Astrocyte (in vitro differentiated cells and primary cell): ENCODE measurements at regions not wholly inside any gene's neighbourhood (a gene's known extent, or its start where the extent isn't known, plus 50 kb on each side); places are given as distances from the start of the nearest gene placed in this dataset.
"Not testable (repeated sequence)": the region's sequence is repeated elsewhere in the genome, so short reads cannot be mapped to it uniquely, and the experiment has no call there.

ENCODE experiments used
- DNase-seq: peaks from one replicate; pipeline ENCODE4 v3.0.0-alpha.2; 2010; ENCODE audit warnings: low read depth
- FAIRE-seq: peaks from 2 replicates; lab custom pipeline; 2011; peaks lifted over from hg19 to GRCh38; lab: Jason Lieb, UNC
- H2AFZ ChIP-seq: 2 replicates; pipeline ENCODE4 v1.6.0; 2012; ENCODE audit warnings: low read depth, low read length, inconsistent platforms
- H3K27ac ChIP-seq: 2 replicates; pipeline ENCODE4 v1.5.1; 2011; ENCODE audit warnings: low read depth, low read length, inconsistent platforms
- H3K27me3 ChIP-seq: 2 replicates; pipeline ENCODE4 v1.6.0; 2011; ENCODE audit warnings: low read length, inconsistent platforms; ENCODE audit not compliant: insufficient read depth
- H3K36me3 ChIP-seq: 2 replicates; pipeline ENCODE4 v1.5.1; 2011; ENCODE audit warnings: low read length, inconsistent platforms; ENCODE audit not compliant: insufficient read depth
- H3K4me1 ChIP-seq: 2 replicates; pipeline ENCODE4 v1.5.1; 2011; ENCODE audit warnings: low read length, inconsistent platforms; ENCODE audit not compliant: insufficient read depth
- H3K4me2 ChIP-seq: 2 replicates; pipeline ENCODE4 v1.6.0; 2012; ENCODE audit warnings: low read length, inconsistent platforms
- H3K4me3 ChIP-seq: 2 replicates; pipeline ENCODE4 v1.5.1; 2011; ENCODE audit warnings: low read depth, mild to moderate bottlenecking, low read length, inconsistent platforms; ENCODE audit not compliant: insufficient read depth
- H3K79me2 ChIP-seq: 2 replicates; pipeline ENCODE4 v1.6.0; 2012; ENCODE audit warnings: mild to moderate bottlenecking, low read length, inconsistent platforms; ENCODE audit not compliant: insufficient read depth
- H3K9ac ChIP-seq: 2 replicates; pipeline ENCODE4 v1.6.0; 2012; ENCODE audit warnings: mild to moderate bottlenecking, low read length, inconsistent platforms
- H3K9me3 ChIP-seq: 2 replicates; pipeline ENCODE4 v1.5.1; 2012; ENCODE audit warnings: low read depth, mild to moderate bottlenecking, low read length, inconsistent platforms; ENCODE audit not compliant: insufficient read depth
- H4K20me1 ChIP-seq: 2 replicates; pipeline ENCODE4 v1.6.0; 2012; ENCODE audit warnings: low read length, inconsistent platforms; ENCODE audit not compliant: insufficient read depth
- H3K27ac Mint-ChIP-seq: one replicate; pipeline ENCODE4 v1.8.0; 2021; ENCODE audit warnings: mild to moderate bottlenecking, mixed read lengths; ENCODE audit not compliant: unreplicated experiment
- H3K27me3 Mint-ChIP-seq: one replicate; pipeline ENCODE4 v1.8.0; 2021; ENCODE audit warnings: low read depth, mixed read lengths; ENCODE audit not compliant: unreplicated experiment
- H3K36me3 Mint-ChIP-seq: one replicate; pipeline ENCODE4 v1.8.0; 2021; ENCODE audit warnings: low read depth, mixed read lengths; ENCODE audit not compliant: unreplicated experiment
- H3K4me1 Mint-ChIP-seq: one replicate; pipeline ENCODE4 v1.8.0; 2021; ENCODE audit warnings: low read depth, mixed read lengths; ENCODE audit not compliant: unreplicated experiment
- H3K4me3 Mint-ChIP-seq: one replicate; pipeline ENCODE4 v1.8.0; 2021; ENCODE audit warnings: mild to moderate bottlenecking, moderate library complexity, mixed read lengths; ENCODE audit not compliant: unreplicated experiment
- H3K9me3 Mint-ChIP-seq: one replicate; pipeline ENCODE4 v1.8.0; 2021; ENCODE audit warnings: mild to moderate bottlenecking, mixed read lengths; ENCODE audit not compliant: unreplicated experiment
- CTCF ChIP-seq: IDR thresholded peaks from 2 replicates; pipeline ENCODE4 v1.5.1; 2011; ENCODE audit warnings: low read depth, mild to moderate bottlenecking, inconsistent platforms, low read length, moderate library complexity; ENCODE audit not compliant: insufficient read depth
- EZH2 ChIP-seq: IDR thresholded peaks from 2 replicates; pipeline ENCODE4 v1.6.1; 2012; ENCODE audit warnings: mild to moderate bottlenecking, low read length, inconsistent platforms; ENCODE audit not compliant: insufficient read depth

- H3K36me3 ChIP-seq: no peaks in the 10 kb centered on the region
- H3K4me1 ChIP-seq: no peaks in the 10 kb centered on the region
- no peak overlapping the region for H3K9ac ChIP-seq
- no peaks in the 10 kb centered on the region for H3K79me2 ChIP-seq
- H2AFZ ChIP-seq: no peak overlapping the region
- no peak overlapping the region for H3K27ac ChIP-seq
- no peak overlapping the region for H3K27ac Mint-ChIP-seq
- no peak overlapping the region for H3K4me2 ChIP-seq
- no peaks in the 10 kb centered on the region for H3K4me1 Mint-ChIP-seq
- H3K9me3 Mint-ChIP-seq: no peaks in the 10 kb centered on the region
- FAIRE-seq (no peak), DNase-seq (no peak)
- H4K20me1 ChIP-seq: no peaks in the 10 kb centered on the region
- TF ChIP-seq CTCF (no peak), EZH2 (no peak)
- no peak overlapping the region for H3K4me3 Mint-ChIP-seq
- no peaks in the 10 kb centered on the region for H3K27me3 ChIP-seq
- no peak overlapping the region for H3K4me3 ChIP-seq
- H3K27me3 Mint-ChIP-seq: no peaks in the 10 kb centered on the region
- H3K9me3 ChIP-seq: no peaks in the 10 kb centered on the region
- H3K36me3 Mint-ChIP-seq: no peaks in the 10 kb centered on the region
Observed at GRCh38 chr5:101296477-101296876, 393.4 kb upstream of the ST8SIA4 start.

DNA sequence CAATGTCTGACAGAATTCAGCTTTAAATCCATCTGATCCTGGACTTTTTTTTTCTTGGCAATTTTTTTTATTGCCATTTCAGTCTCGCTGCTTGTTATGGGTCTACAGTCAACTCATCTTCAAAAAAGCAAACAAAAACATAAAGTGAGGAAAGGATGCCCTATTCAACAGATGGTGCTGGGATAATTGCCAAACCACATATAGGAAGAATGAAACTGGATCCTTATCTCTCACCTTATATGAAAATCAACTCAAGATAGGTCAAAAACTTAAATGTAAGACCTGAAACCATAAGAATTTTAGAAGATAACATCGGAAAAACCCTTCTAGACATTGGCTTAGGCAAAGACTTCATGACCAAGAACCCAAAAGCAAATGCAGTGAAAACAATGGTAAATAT is 389.1 kb upstream of the ST8SIA4 start:
- no peak for TF ChIP-seq CTCF
- TF ChIP-seq EZH2: no peak
- Histone ChIP-seq H3K9me3 (no peaks in the 10 kb centered on the region), H2AFZ (no peak overlapping the region), H3K4me3 (no peak overlapping the region), H3K4me2 (no peak overlapping the region), H3K79me2 (no peaks in the 10 kb centered on the region), H4K20me1 (no peaks in the 10 kb centered on the region), H3K36me3 (no peaks in the 10 kb centered on the region), H3K27ac (no peak overlapping the region), H3K9ac (no peak overlapping the region), H3K27me3 (no peaks in the 10 kb centered on the region), H3K4me1 (no peaks in the 10 kb centered on the region)
- no peak for DNase-seq
- Mint-ChIP-seq H3K9me3 (no peaks in the 10 kb centered on the region), H3K36me3 (no peaks in the 10 kb centered on the region), H3K27me3 (no peaks in the 10 kb centered on the region), H3K4me3 (no peak overlapping the region), H3K27ac (no peak overlapping the region), H3K4me1 (no peaks in the 10 kb centered on the region)
- FAIRE-seq: no peak

DNA sequence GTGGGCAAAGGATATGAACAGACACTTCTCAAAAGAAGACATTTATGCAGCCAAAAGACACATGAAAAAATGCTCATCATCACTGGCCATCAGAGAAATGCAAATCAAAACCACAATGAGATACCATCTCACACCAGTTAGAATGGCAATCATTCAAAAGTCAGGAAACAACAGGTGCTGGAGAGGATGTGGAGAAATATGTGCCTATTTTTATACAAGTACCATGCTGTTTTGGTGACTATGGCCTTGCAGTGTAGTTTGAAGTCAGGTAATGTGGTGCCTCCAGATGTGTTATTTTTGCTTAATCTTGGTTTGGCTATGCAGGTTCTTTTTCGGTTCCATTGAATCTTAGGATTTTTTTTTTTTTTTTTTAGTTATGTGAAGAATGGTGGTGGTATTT is 387.7 kb upstream of the ST8SIA4 start:
- H3K36me3 ChIP-seq, H3K9me3 ChIP-seq, H3K4me1 Mint-ChIP-seq, H3K4me3 ChIP-seq, H3K4me3 Mint-ChIP-seq, H3K9me3 Mint-ChIP-seq, FAIRE-seq, H3K4me2 ChIP-seq, H3K9ac ChIP-seq, H3K36me3 Mint-ChIP-seq, H2AFZ ChIP-seq, H3K4me1 ChIP-seq, H4K20me1 ChIP-seq, H3K27me3 ChIP-seq, H3K27me3 Mint-ChIP-seq, H3K27ac ChIP-seq, H3K79me2 ChIP-seq, H3K27ac Mint-ChIP-seq, DNase-seq: not testable (repeated sequence)
